Anterior cingulate cortex (tissue), 58 donors: ENCODE measurements at regions not wholly inside any gene's neighbourhood (a gene's known extent, or its start where the extent isn't known, plus 50 kb on each side); places are given as distances from the start of the nearest gene placed in this dataset.
"Not testable (repeated sequence)": the region's sequence is repeated elsewhere in the genome, so short reads cannot be mapped to it uniquely, and the experiment has no call there.

ENCODE experiments used
- DNase-seq, 58 donors: peaks; one replicate each; lab custom pipeline; 2025; lab: John Stamatoyannopoulos, UW

DNA sequence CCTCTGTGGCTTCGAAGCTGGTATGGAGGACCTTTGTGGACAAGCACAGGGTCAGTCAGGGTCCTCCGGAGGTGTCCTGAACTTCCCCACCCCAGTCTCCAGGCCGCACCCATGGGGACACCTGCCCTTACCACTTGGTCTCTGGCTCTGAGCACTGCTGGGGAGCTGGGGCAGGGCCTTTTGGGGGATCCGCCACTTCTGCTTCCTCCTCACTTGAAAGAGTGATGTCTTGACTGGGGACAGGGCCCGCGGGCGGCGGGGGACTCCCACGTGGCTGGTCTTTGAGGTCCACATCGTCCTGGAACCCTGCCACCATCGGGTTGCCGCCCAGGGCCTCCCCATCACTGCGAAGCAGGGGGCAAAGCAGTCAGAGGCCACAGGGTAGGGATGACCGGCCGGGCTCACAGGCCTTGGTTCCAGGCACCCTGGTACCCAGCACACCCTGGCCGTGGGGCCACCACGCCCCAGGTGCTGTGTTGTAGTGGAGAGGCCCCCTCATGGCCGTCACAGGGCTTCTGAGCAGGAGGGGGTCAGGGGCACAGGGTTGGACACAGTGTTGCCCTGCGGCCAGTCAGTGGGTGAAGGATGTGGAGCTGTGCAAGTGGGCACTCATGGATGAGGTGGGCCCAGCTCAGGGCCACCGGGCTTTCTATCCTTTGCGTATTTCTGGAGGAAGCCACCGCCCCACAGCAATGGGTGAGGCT lies 256.4 kb downstream of the ANKRD30B start:
- not testable (repeated sequence) for DNase-seq

DNA sequence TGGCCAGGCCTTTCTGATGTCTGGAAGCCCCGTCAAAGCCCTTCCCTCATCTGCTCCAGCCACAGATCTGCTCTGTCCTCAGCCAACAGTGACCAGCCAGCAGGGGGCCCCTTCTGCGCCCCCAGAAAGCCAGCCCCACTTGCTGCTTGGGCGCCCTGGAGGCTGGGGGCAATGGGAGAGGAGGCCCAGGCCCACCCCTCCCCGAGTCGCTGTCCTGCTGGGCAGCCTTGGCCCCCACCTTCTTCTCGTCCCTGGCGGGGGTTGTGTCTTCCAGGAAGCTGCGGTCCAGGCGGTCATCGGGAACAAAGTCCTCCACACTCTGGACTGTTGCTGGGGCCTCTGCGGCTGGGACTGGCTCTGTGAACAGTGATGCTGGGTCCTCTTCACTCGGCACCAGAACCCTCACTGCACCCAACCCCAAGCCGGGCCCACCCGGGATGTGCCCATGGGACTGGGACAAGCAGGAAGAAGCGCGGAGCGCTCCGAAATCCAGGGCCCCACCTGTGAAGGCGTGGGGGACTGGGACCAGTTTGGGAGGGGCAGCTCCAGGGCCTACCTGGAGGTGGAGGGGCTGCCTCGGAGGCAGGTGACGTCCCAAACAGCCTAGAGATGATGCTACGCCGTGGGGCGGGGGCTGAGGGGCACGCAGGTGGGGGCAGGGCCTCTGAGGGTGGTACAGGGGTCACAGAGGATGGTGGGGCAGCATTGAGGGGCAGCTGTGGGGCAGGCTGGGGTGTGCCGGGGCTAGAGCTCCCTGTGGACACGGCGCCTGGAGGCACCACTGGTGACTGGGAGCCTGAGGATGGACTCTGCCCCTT lies 257.6 kb downstream of the ANKRD30B start:
- no peak for DNase-seq

DNA sequence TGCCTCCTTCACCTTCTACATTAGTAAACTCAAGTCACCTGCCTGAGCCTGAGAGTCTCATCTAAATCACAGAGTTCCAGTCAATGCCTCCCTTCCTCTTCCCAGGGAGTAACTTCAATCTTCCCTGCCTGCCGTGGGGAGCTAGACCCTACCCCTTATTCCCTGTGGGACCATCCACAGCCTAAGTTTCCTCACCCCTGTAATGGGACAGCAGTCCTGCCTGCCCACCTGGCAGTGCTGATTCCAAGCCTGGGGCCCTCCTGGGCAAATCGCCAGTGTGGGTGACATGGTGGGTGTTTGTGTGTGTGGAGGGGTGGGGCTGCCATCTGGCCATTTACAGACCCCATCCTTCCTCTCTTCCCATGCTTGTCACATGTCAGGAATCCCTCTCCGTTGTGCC lies 258.6 kb downstream of the ANKRD30B start:
- not testable (repeated sequence) for DNase-seq

DNA sequence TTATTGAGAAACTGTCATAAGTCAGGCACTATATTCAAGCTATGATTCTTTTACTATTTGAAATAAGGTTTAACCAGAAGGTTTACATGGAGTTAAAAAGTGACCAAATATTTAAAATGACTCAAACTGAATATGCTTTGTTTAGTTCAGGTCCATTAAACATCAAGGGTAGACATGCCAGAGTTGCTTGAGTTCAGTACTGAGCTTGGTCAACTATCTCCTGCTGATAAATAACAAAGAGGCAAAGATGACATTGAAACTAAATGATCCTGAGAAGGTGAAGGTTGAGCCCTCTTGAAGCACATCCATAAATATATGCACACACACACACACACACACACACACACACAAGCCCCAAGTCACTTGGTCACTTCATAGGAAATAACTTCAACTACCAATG lies 278.1 kb downstream of the ANKRD30B start:
- DNase-seq = not testable (repeated sequence)

DNA sequence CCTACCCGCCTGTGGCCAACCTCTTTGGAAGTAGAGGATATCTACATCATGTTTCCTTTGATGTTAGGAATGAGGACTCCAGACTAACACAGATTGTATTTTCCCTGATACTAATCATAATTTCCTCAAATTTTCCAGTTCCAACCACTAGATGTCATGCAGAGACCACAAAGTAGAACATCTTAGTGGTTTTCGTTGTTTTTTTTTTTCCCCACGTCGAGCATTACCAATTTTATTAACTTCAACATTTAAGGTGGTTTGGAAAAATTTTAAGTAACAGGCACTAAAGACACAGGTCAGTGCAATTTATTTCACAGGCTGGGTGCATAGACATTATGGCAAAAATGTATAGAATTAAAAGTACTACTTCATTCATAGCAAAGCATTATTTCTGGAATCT lies 280.1 kb downstream of the ANKRD30B start:
- DNase-seq = not testable (repeated sequence)

DNA sequence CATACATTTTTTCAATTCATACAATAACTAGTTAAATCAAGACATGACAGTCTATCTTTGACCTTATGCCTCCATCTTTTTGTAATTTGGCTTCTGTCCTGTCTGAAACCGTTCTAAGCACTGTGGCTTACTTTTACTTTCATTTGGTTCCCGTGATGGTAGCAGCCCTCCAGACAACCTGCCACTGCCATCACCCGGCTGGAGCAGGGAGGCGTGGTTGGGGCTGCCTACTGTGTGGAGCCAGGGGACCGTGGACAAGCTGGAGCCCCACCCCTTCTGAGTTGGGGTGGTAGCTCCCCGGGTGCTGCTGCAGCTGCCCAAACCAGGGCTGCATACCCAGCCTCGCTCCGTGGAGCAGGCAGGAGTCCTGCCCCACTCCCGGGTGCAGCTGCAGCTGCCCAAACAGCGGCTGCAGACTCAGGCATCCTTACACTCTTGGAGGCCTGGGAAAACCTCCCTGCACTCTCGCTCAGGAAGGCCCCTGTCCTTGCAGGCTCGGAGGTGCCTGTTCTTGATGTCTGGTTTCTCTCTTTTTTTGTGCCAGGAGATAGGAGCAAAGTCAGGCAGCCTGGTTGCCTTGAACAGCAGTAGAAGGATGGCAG lies 312.4 kb downstream of the ANKRD30B start:
- DNase-seq = peak in 1 of 58 donors; percentile 6

DNA sequence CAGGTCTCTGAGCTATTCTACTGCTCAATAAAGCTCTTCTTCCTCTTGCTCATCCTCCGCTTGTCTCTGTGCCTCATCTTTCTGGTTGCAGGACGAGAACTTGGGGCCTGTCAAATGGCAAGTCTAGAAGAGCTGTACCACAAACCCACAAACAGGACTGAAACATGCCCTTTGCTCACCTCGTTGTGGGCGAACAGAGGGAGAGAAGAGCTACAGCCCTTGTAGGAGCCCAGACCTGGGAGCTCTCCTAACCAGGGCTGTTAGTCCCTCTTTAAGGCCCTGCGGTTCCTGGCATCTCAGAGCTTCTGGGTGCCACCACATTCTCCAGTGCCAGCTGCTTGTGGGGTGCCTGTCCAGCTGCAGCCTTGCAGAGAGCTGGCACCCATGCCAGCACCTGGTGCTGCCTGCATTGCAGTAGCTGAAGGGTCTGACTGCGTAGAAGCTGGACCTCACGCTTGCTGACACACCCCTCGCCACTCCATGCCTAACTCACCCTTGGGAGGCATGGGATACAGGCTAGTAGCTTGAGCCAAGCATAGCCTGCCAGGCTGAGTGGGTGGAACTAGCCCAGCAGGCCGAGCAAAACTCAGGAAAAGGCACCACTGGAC lies 313.4 kb downstream of the ANKRD30B start:
- not testable (repeated sequence) for DNase-seq

DNA sequence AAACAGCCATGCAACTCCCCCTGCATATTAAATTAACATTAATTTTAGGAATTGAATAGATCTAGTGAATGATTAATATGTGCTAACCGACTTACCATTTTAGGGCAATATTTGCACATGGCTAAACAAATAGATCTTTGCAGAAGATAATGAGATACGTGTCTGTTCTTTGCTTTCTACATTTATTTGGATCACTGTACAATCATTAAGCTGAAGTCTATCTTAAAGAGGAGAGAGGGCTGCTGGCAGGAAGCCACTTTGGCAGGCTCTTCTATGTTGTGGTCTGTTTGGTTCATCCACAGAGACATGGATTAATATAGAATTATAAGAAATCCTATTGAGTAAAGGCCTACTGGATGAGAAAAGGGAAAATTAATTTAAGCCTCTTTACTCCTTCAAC lies 318.5 kb downstream of the ANKRD30B start:
- DNase-seq = not testable (repeated sequence)

DNA sequence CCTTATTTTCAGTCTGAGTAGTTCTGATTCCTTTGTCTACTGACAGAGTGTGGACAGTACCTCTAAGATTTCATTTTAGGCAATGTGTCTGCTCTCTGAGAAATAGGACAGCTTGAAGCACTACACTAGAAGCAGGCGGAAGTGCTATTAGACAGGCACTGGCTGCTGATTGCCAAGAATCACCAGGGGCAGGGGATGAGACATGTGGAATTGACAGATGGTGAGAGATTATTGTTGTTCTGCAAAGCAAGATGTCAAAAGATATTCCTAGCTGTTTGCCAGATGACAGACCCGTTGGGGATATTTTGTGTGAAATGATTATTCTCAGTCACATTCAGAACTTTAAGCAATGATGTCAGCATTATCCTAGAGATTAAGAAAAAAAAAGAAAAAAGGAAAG lies 323.3 kb downstream of the ANKRD30B start:
- peak in 4 of 58 donors; percentile 0 to 12 (median 6) for DNase-seq
